ENCODE measurements at regions not wholly inside any gene's neighbourhood (a gene's known extent, or its start where the extent isn't known, plus 50 kb on each side); places are given as distances from the start of the nearest gene placed in this dataset.

GRCh38 chr2:144999936-145000335 is 480.0 kb upstream of the ZEB2 start:
- Histone ChIP-seq H3K4me3 (ENCODE audit: control extremely low read depth in 1 of 5, extremely low read depth in 1 of 5, insufficient read depth in 1 of 5, low read depth in 2 of 5, low read length in 4 of 5) (no peak overlapping the region), H3K9me3 (ENCODE audit: control extremely low read depth in 1 of 3, control insufficient read depth in 2 of 3, insufficient read depth in 1 of 3, low read length in 2 of 3) (no peaks in the 10 kb centered on the region), H3K36me3 (replicated peaks in 1 of 2; ENCODE audit: control extremely low read depth in 1 of 2, control insufficient read depth in 1 of 2, extremely low read depth in 1 of 2, insufficient read depth in 2 of 2, low read length in 1 of 2) (no peaks in the 10 kb centered on the region), H3K27ac (ENCODE audit: low read length in 2 of 2) (no peak overlapping the region), H4K20me1 (ENCODE audit: control insufficient read depth, insufficient read depth, low read length, poor library complexity, severe bottlenecking) (no peaks in the 10 kb centered on the region), H3K9ac (ENCODE audit: low read length) (no peak overlapping the region), H3K4me1 (ENCODE audit: control insufficient read depth in 2 of 2, insufficient read depth in 2 of 2, low read length in 2 of 2) (no peaks in the 10 kb centered on the region), H2AFZ (ENCODE audit: insufficient read depth, low read depth, low read length, poor library complexity, severe bottlenecking) (no peak overlapping the region), H3K4me2 (replicated peaks; ENCODE audit: low read depth, low read length, poor library complexity, severe bottlenecking) (no peak overlapping the region), H3K79me2 (ENCODE audit: control insufficient read depth, insufficient read depth, low read length) (no peaks in the 10 kb centered on the region), H3K27me3 (replicated peaks in 1 of 4; ENCODE audit: control extremely low read depth in 1 of 4, control insufficient read depth in 3 of 4, insufficient read depth in 4 of 4, low read length in 3 of 4) (no peaks in the 10 kb centered on the region)
- intact Hi-C loops (cut with micrococcal nuclease) = no loop called here
- no peaks in the 10 kb centered on the region for H3K9me3 Mint-ChIP-seq (ENCODE audit: insufficient read depth)
- no peak for TF ChIP-seq CTCF (IDR thresholded peaks at IDR 0.05)
- TF ChIP-seq EZH2 (IDR thresholded peaks at IDR 0.05; ENCODE audit: borderline replicate concordance, insufficient read depth, low read depth, low read length, poor library complexity, severe bottlenecking) = no peak
- no peak for ATAC-seq (ENCODE audit: low read depth)
- ChIA-PET CTCF (no interaction called here), POLR2A (no interaction called here)
- DNase-seq = no peak
- no CpG with 5 or more reads among the region's 1 CpG for WGBS (ENCODE audit: insufficient coverage)
- H3K4me1 Mint-ChIP-seq = no peaks in the 10 kb centered on the region
- H3K4me3 Mint-ChIP-seq = no peak overlapping the region
- no peaks in the 10 kb centered on the region for H3K27me3 Mint-ChIP-seq
- no peak overlapping the region for H3K27ac Mint-ChIP-seq

GRCh38 chr2:144999071-144999875 is 479.4 kb upstream of the ZEB2 start:
- H3K27me3 ChIP-seq (replicated peaks in 1 of 4; ENCODE audit: control extremely low read depth in 1 of 4, control insufficient read depth in 3 of 4, insufficient read depth in 4 of 4, low read length in 3 of 4) = no peaks in the 10 kb centered on the region
- H3K4me3 ChIP-seq (ENCODE audit: control extremely low read depth in 1 of 5, extremely low read depth in 1 of 5, insufficient read depth in 1 of 5, low read depth in 2 of 5, low read length in 4 of 5) = no peak overlapping the region
- CTCF ChIA-PET = no interaction called here
- no peaks in the 10 kb centered on the region for H3K79me2 ChIP-seq (ENCODE audit: control insufficient read depth, insufficient read depth, low read length)
- Mint-ChIP-seq H3K27ac (no peak overlapping the region), H3K9me3 (ENCODE audit: insufficient read depth) (no peaks in the 10 kb centered on the region), H3K4me3 (no peak overlapping the region), H3K4me1 (no peaks in the 10 kb centered on the region), H3K27me3 (no peaks in the 10 kb centered on the region)
- H3K36me3 ChIP-seq (replicated peaks in 1 of 2; ENCODE audit: control extremely low read depth in 1 of 2, control insufficient read depth in 1 of 2, extremely low read depth in 1 of 2, insufficient read depth in 2 of 2, low read length in 1 of 2) = no peaks in the 10 kb centered on the region
- H3K27ac ChIP-seq (ENCODE audit: low read length in 2 of 2) = no peak overlapping the region
- H3K4me1 ChIP-seq (ENCODE audit: control insufficient read depth in 2 of 2, insufficient read depth in 2 of 2, low read length in 2 of 2) = no peaks in the 10 kb centered on the region
- intact Hi-C loops (cut with micrococcal nuclease) = no loop called here
- no peak overlapping the region for H3K4me2 ChIP-seq (replicated peaks; ENCODE audit: low read depth, low read length, poor library complexity, severe bottlenecking)
- DNase-seq (no peak), ATAC-seq (ENCODE audit: low read depth) (no peak)
- H3K9me3 ChIP-seq (ENCODE audit: control extremely low read depth in 1 of 3, control insufficient read depth in 2 of 3, insufficient read depth in 1 of 3, low read length in 2 of 3) = no peaks in the 10 kb centered on the region
- no peak overlapping the region for H3K9ac ChIP-seq (ENCODE audit: low read length)
- H4K20me1 ChIP-seq (ENCODE audit: control insufficient read depth, insufficient read depth, low read length, poor library complexity, severe bottlenecking) = no peaks in the 10 kb centered on the region
- WGBS (ENCODE audit: insufficient coverage) = 94% methylated on average over 2 of the region's 7 CpGs
- no peak overlapping the region for H2AFZ ChIP-seq (ENCODE audit: insufficient read depth, low read depth, low read length, poor library complexity, severe bottlenecking)
- POLR2A ChIA-PET = no interaction called here
- TF ChIP-seq CTCF (IDR thresholded peaks at IDR 0.05) = no peak
